K562 (cell line): ENCODE measurements at regions not wholly inside any gene's neighbourhood (a gene's known extent, or its start where the extent isn't known, plus 50 kb on each side); places are given as distances from the start of the nearest gene placed in this dataset.

Source experiments
- ATAC-seq: fragments of 200-7000 bp; cut with Tn5 transposase; 3 replicates; pipeline ENCODE4 v1.9.1; 2020; ENCODE audit warnings: moderate library complexity
- BruUV-seq: library from RNA; stranded (reverse); fragments of 400-500 nt; replicated peaks from 2 replicates; lab custom pipeline; 2021; lab: Mats Ljungman, UMichigan
- CTCF ChIA-PET: fragments of 300-600 bp; formaldehyde crosslinking; extraction: SDS; loops from one replicate; lab custom pipeline; 2021; ENCODE audit warnings: low intra/inter-chr PET ratio; lab: Yijun Ruan, JAX
- POLR2A ChIA-PET: fragments of 300-600, 350-650 bp; sonication (Branson Sonifier 250); formaldehyde crosslinking; extraction: SDS; loops from one replicate; lab custom pipeline; 2021; ENCODE audit warnings: antibody characterized with exemption, inconsistent platforms; lab: Yijun Ruan, JAX
- DNase-seq, 4 experiments: peaks; one replicate each; pipeline versions ENCODE4 v3.0.0 to v3.0.0-alpha.2; 2011 to 2018; ENCODE audit warnings: low spot score in 3 of 4, mixed read lengths in 3 of 4; ENCODE audit errors: extremely low read depth in 1 of 4
- FAIRE-seq: peaks from 2 replicates; lab custom pipeline; 2011; peaks lifted over from hg19 to GRCh38; lab: Jason Lieb, UNC
- H2AFZ ChIP-seq: 2 replicates; pipeline ENCODE4 v1.6.0; 2011; ENCODE audit warnings: low read depth, low read length, control low read depth, inconsistent platforms
- H3K27ac ChIP-seq: fragments of 200-600 bp; 3 replicates; pipeline ENCODE4 v1.8.0; 2011; ENCODE audit warnings: low read depth, mild to moderate bottlenecking, control low read depth, inconsistent platforms, low read length, moderate library complexity, mixed read lengths; ENCODE audit errors: extremely low read depth
- H3K27me3 ChIP-seq, 2 experiments: fragments of 300-600 bp in 1 of 2; 2 replicates in 1 of 2; 3 replicates in 1 of 2; pipeline versions ENCODE4 v1.6.0 to v1.8.0; 2011; ENCODE audit warnings: inconsistent platforms in 2 of 2, low read length in 2 of 2, mild to moderate bottlenecking in 1 of 2, mixed read lengths in 1 of 2, moderate library complexity in 1 of 2; ENCODE audit not compliant: control insufficient read depth in 2 of 2, insufficient read depth in 2 of 2
- H3K36me3 ChIP-seq: fragments of 300-600 bp; 3 replicates; pipeline ENCODE4 v1.8.0; 2011; ENCODE audit warnings: mild to moderate bottlenecking, low read length, inconsistent platforms; ENCODE audit not compliant: control insufficient read depth, insufficient read depth
- H3K4me1 ChIP-seq, 2 experiments: fragments of 200-600 bp in 1 of 2; replicated peaks in 1 of 2; 2 replicates in 1 of 2; 3 replicates in 1 of 2; pipeline versions ENCODE4 v1.5.1 to v1.8.0; 2011; ENCODE audit warnings: inconsistent platforms in 2 of 2, low read length in 2 of 2, mild to moderate bottlenecking in 1 of 2, mixed read lengths in 1 of 2, moderate library complexity in 1 of 2; ENCODE audit not compliant: control insufficient read depth in 2 of 2, insufficient read depth in 2 of 2
- H3K4me2 ChIP-seq: 2 replicates; pipeline ENCODE4 v1.6.1; 2011; ENCODE audit warnings: low read length, control low read depth, inconsistent platforms, mixed read lengths; ENCODE audit not compliant: insufficient read depth
- H3K4me3 ChIP-seq: fragments of 200-600 bp; sonication (generic), shearing (Covaris generic); 2 replicates; pipeline ENCODE4 v1.5.1; 2016; ENCODE audit warnings: control low read depth, inconsistent platforms
- H3K79me2 ChIP-seq: fragments of 200-600 bp; 3 replicates; pipeline ENCODE4 v1.8.0; 2011; ENCODE audit warnings: low read length, inconsistent platforms; ENCODE audit not compliant: control insufficient read depth, insufficient read depth
- H3K9ac ChIP-seq, 2 experiments: 2 replicates each; pipeline versions ENCODE4 v1.6.0 to v1.6.1; 2011; ENCODE audit warnings: low read depth in 2 of 2, low read length in 2 of 2, control low read depth in 1 of 2, inconsistent platforms in 1 of 2, mild to moderate bottlenecking in 1 of 2, mixed read lengths in 1 of 2; ENCODE audit not compliant: insufficient read depth in 1 of 2
- H3K9me1 ChIP-seq: one replicate; pipeline ENCODE4 v1.6.0; 2011; ENCODE audit warnings: inconsistent platforms, mild to moderate bottlenecking, low read length, moderate library complexity; ENCODE audit not compliant: control insufficient read depth, insufficient read depth
- H3K9me3 ChIP-seq: replicated peaks from 2 replicates; pipeline ENCODE4 v1.5.1; 2011; ENCODE audit warnings: low read depth, low read length, inconsistent platforms; ENCODE audit not compliant: control insufficient read depth, insufficient read depth
- H4K20me1 ChIP-seq: replicated peaks from 2 replicates; pipeline ENCODE4 v1.6.1; 2011; ENCODE audit warnings: low read length, inconsistent platforms, mixed read lengths; ENCODE audit not compliant: control insufficient read depth, insufficient read depth
- C11orf30 ChIP-seq: fragments of 450-650 bp; IDR thresholded peaks from 2 replicates; pipeline ENCODE4 v1.6.1; 2016; ENCODE audit warnings: low read depth, mild to moderate bottlenecking
- FOXJ2 ChIP-seq: fragments of 200-800 bp; sonication (Bioruptor generic); IDR thresholded peaks from 2 replicates; pipeline ENCODE4 v1.6.1; 2016; ENCODE audit warnings: missing genetic modification characterization, missing compliant biosample characterization
- GATA2 ChIP-seq: sonication (generic); formaldehyde crosslinking; IDR thresholded peaks from 2 replicates; pipeline ENCODE4 v1.4.0; 2020; ENCODE audit warnings: mild to moderate bottlenecking, missing genetic modification reagents
- HEY1 ChIP-seq: fragments of 250-450 bp; sonication (Bioruptor Pico); IDR thresholded peaks from 2 replicates; pipeline ENCODE4 v1.5.0; 2020; ENCODE audit warnings: mild to moderate bottlenecking, moderate library complexity, borderline replicate concordance
- HMG20B ChIP-seq: fragments of 250-450 bp; sonication (Bioruptor Pico); IDR thresholded peaks from 2 replicates; pipeline ENCODE4 v1.5.0; 2021; ENCODE audit warnings: mild to moderate bottlenecking
- MAFG ChIP-seq: fragments of 450-650 bp; conservative IDR thresholded peaks from 2 replicates; pipeline ENCODE4 v1.6.1; 2016; ENCODE audit warnings: missing genetic modification characterization, missing compliant biosample characterization
- MLX ChIP-seq, 2 experiments: fragments of 450-650 bp in 1 of 2; sonication (generic) in 1 of 2; formaldehyde crosslinking; conservative IDR thresholded peaks; 2 replicates each; pipeline versions ENCODE4 v1.4.0 to v1.8.1; 2020 to 2022; ENCODE audit warnings: mild to moderate bottlenecking in 1 of 2, missing genetic modification reagents in 1 of 2
- PATZ1 ChIP-seq: fragments of 250-450 bp; sonication (Bioruptor Pico); IDR thresholded peaks from 2 replicates; pipeline ENCODE4 v1.5.0; 2020; ENCODE audit warnings: mild to moderate bottlenecking, borderline replicate concordance
- RBBP5 ChIP-seq: fragments of 200-600 bp; sonication (generic); IDR thresholded peaks from 2 replicates; pipeline ENCODE4 v1.6.1; 2012; ENCODE audit warnings: borderline replicate concordance, mild to moderate bottlenecking, low read length, control low read depth, inconsistent platforms; ENCODE audit not compliant: insufficient read depth, poor library complexity, severe bottlenecking
- SIN3A ChIP-seq, 2 experiments: fragments of 150-350 bp in 1 of 2; IDR thresholded peaks; 2 replicates each; pipeline ENCODE4 v1.6.1; 2011 to 2016; ENCODE audit warnings: borderline replicate concordance in 2 of 2, low read depth in 2 of 2, low read length in 2 of 2, mild to moderate bottlenecking in 2 of 2, moderate library complexity in 2 of 2; ENCODE audit not compliant: control insufficient read depth in 1 of 2
- TCF15 ChIP-seq: fragments of 250-450 bp; sonication (Bioruptor Pico); IDR thresholded peaks from 2 replicates; pipeline ENCODE4 v1.8.0; 2022; ENCODE audit warnings: moderate library complexity, mild to moderate bottlenecking, inconsistent platforms
- ZC3H11A ChIP-seq: IDR thresholded peaks from 2 replicates; pipeline ENCODE4 v1.6.1; 2012; ENCODE audit warnings: low read depth, low read length, improper control_type of control experiment
- ZNF316 ChIP-seq: fragments of 450-650 bp; IDR thresholded peaks from 2 replicates; pipeline ENCODE4 v1.6.1; 2016
- WGBS: fragments of 100-300 bp; shearing (Covaris generic); methylation state at CpG from one replicate; pipeline ENCODE4 v1.1.6; 2016; ENCODE audit warnings: low coverage, mixed read lengths; ENCODE audit not compliant: insufficient coverage; ENCODE audit errors: missing lambda C conversion rate; 5-methylcytosine and 5-hydroxymethylcytosine counted together
- in situ Hi-C: fragments of 300-500 bp; cut with MboI; formaldehyde crosslinking; loops from 4 replicates; pipeline ENCODE4 v1.15.0; 2018; ENCODE audit warnings: inconsistent platforms, mixed read lengths
- intact Hi-C: fragments of 100-400 bp; cut with micrococcal nuclease; formaldehyde crosslinking; loops from 2 replicates; pipeline ENCODE4 v1.14.2; 2022

- no peak for TF ChIP-seq C11orf30
- no peak for TF ChIP-seq SIN3A (IDR thresholded peaks at IDR 0.05; ENCODE audit: borderline replicate concordance in 2 of 2, control insufficient read depth in 1 of 2, low read depth in 2 of 2, low read length in 2 of 2)
- no peak for TF ChIP-seq FOXJ2 (tag)
- no peak for TF ChIP-seq MLX (CRISPR knock-in tag; conservative IDR thresholded peaks at IDR 0.05)
- TF ChIP-seq TCF15 (CRISPR knock-in tag) = no peak
- TF ChIP-seq HEY1 (CRISPR knock-in tag) = no peak
- no peak for TF ChIP-seq MAFG (tag)
- no peak for TF ChIP-seq ZC3H11A
Measured at GRCh38 chr10:3235996-3236510, 63.5 kb upstream of the PITRM1 start (continued).

GRCh38 chr10:3235395-3235794, 62.8 kb upstream of the PITRM1 start:
- peaks cover 27 to 58% of the 10 kb centered on the region in 2 experiments for H3K27me3 ChIP-seq
- FAIRE-seq = no peak
- 6% methylated on average over 10 of the region's 10 CpGs for WGBS

More at GRCh38 chr10:3235395-3235794, 62.8 kb upstream of the PITRM1 start:
- Histone ChIP-seq H3K9ac (no peak overlapping the region), H3K36me3 (no peaks in the 10 kb centered on the region), H3K9me1 (no peaks in the 10 kb centered on the region), H2AFZ (no peak overlapping the region), H4K20me1 (0 out of 2 replicates have a peak, but pooled peaks cover 8% of the 10 kb centered on the region), H3K27ac (no peak overlapping the region), H3K9me3 (no peaks in the 10 kb centered on the region), H3K4me2 (no peak overlapping the region), H3K79me2 (no peaks in the 10 kb centered on the region), H3K4me3 (no peak overlapping the region), H3K4me1 (peaks cover 0 to 8% of the 10 kb centered on the region in 2 experiments; a peak in 1 of 5 replicates)
- no peak for DNase-seq
- ATAC-seq = no peak
- no peak for TF ChIP-seq PATZ1
- no peak for TF ChIP-seq HMG20B (CRISPR knock-in tag)
- TF ChIP-seq MAFG (tag) = 0 out of 2 replicates have a peak, but pooled peaks have one; percentile 14
- no peak for TF ChIP-seq RBBP5
- peak; percentile 69 for TF ChIP-seq ZNF316
- TF ChIP-seq GATA2 = no peak
- peak; percentile 31; the same call in 1 of the 2 replicates for TF ChIP-seq C11orf30
- intact Hi-C loops (loop anchor here (5.0 to 10.0 kb wide), 3 partner anchors 38 to 1537 kb away; no protein-coding TSS in a partner anchor), in situ Hi-C loops (no loop called here)
- no TSS peak for BruUV-seq
- CTCF ChIA-PET = no interaction called here
- POLR2A ChIA-PET = interaction anchor here (0.6 kb wide), 1 partner anchor 1469 kb away, joined by 3 read pairs; no protein-coding TSS in a partner anchor
